ENCODE measurements at regions not wholly inside any gene's neighbourhood (a gene's known extent, or its start where the extent isn't known, plus 50 kb on each side); places are given as distances from the start of the nearest gene placed in this dataset.

GRCh38 chr5:9698125-9698826 lies 68.1 kb upstream of the TAS2R1 start:
- TF ChIP-seq CTCF (IDR thresholded peaks at IDR 0.05) (no peak), POLR2A (IDR thresholded peaks at IDR 0.05) (no peak)

Data from uterus (tissue), 2 donors.